ENCODE measurements at regions not wholly inside any gene's neighbourhood (a gene's known extent, or its start where the extent isn't known, plus 50 kb on each side); places are given as distances from the start of the nearest gene placed in this dataset.
A peak's percentile ranks its signal among the peaks of the same experiment; 100 is the strongest.

- intact Hi-C loops (cut with micrococcal nuclease), result no loop called here
- no peak for TF ChIP-seq POLR2A (IDR thresholded peaks at IDR 0.05; ENCODE audit: borderline replicate concordance, extremely low read depth, insufficient read depth, insufficient read length)
- no peak for TF ChIP-seq ZBTB33 (IDR thresholded peaks at IDR 0.05; ENCODE audit: extremely low read depth, insufficient replicate concordance, low read length)
- TF ChIP-seq JUND (IDR thresholded peaks at IDR 0.05), result peak; percentile 77
- no peak for TF ChIP-seq EGR1 (IDR thresholded peaks at IDR 0.05; ENCODE audit: low read depth)
- TF ChIP-seq EZH2 (IDR thresholded peaks at IDR 0.05), result no peak
- 0 out of 2 replicates have a peak, but pooled peaks have one; percentile 19 for TF ChIP-seq CEBPB (IDR thresholded peaks at IDR 0.05; ENCODE audit: low read depth)
- no peak for TF ChIP-seq CTCF (IDR thresholded peaks at IDR 0.05 in 2 of 3, conservative IDR thresholded peaks at IDR 0.05 in 1 of 3; ENCODE audit: borderline replicate concordance in 1 of 3, insufficient read depth in 1 of 3, low read depth in 2 of 3, low read length in 2 of 3)
- TF ChIP-seq ZFX (IDR thresholded peaks at IDR 0.05), result no peak
- no peak for TF ChIP-seq SIN3A (IDR thresholded peaks at IDR 0.05; ENCODE audit: low read depth)
- TF ChIP-seq EZH2phosphoT487 (IDR thresholded peaks at IDR 0.05; ENCODE audit: borderline replicate concordance), result no peak
- TF ChIP-seq, protein P1, sequence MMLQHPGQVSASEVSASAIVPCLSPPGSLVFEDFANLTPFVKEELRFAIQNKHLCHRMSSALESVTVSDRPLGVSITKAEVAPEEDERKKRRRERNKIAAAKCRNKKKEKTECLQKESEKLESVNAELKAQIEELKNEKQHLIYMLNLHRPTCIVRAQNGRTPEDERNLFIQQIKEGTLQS (IDR thresholded peaks at IDR 0.05), result 0 out of 2 replicates have a peak, but pooled peaks have one; percentile 44
- no peak for TF ChIP-seq RAD21 (IDR thresholded peaks at IDR 0.05; ENCODE audit: low read depth)
- no peak for TF ChIP-seq YY1 (IDR thresholded peaks at IDR 0.05; ENCODE audit: extremely low read depth, insufficient replicate concordance, low read depth, low read length)
- TF ChIP-seq MAX (IDR thresholded peaks at IDR 0.05), result no peak
- TF ChIP-seq FOSL1 (IDR thresholded peaks at IDR 0.05; ENCODE audit: low read depth), result peak; percentile 87
- TF ChIP-seq POLR2AphosphoS5 (IDR thresholded peaks at IDR 0.05; ENCODE audit: low read depth, low read length), result no peak
- TF ChIP-seq SRF (IDR thresholded peaks at IDR 0.05; ENCODE audit: low read depth), result no peak
- no peak for TF ChIP-seq REST (IDR thresholded peaks at IDR 0.05; ENCODE audit: low read depth)
- no peak for TF ChIP-seq ELF1 (IDR thresholded peaks at IDR 0.05; ENCODE audit: borderline replicate concordance, low read depth)
- peak; percentile 50 for TF ChIP-seq SP1 (IDR thresholded peaks at IDR 0.05; ENCODE audit: low read depth)
Observed at GRCh38 chr6:18632670-18633410, 245.7 kb downstream of the RNF144B start.

More at GRCh38 chr6:18632670-18633410, 245.7 kb downstream of the RNF144B start:
- Histone ChIP-seq H4K20me1 (ENCODE audit: insufficient read depth) (no peaks in the 10 kb centered on the region), H3K4me3 (replicated peaks in 1 of 2; ENCODE audit: low read depth in 1 of 2, low read length in 2 of 2) (peak overlapping the region in 1 of 2 experiments; percentile 12; a peak in 1 of 4 replicates), H3K4me2 (ENCODE audit: low read length) (peak overlapping the region; percentile 52), H3K9me3 (ENCODE audit: control insufficient read depth in 1 of 2, insufficient read depth in 1 of 2, low read depth in 1 of 2, low read length in 2 of 2) (no peaks in the 10 kb centered on the region), H3K27ac (ENCODE audit: low read depth, low read length) (no peak overlapping the region), H3K4me1 (ENCODE audit: control insufficient read depth in 1 of 2, insufficient read depth in 2 of 2, low read length in 2 of 2) (peaks cover 0 to 16% of the 10 kb centered on the region in 2 experiments), H2AFZ (ENCODE audit: low read depth, low read length, poor library complexity, severe bottlenecking) (peak overlapping the region; percentile 94), H3K9me2 (ENCODE audit: insufficient read depth) (no peaks in the 10 kb centered on the region), H3K36me3 (ENCODE audit: control insufficient read depth in 1 of 2, insufficient read depth in 2 of 2, low read length in 2 of 2) (no peaks in the 10 kb centered on the region), H3K27me3 (ENCODE audit: insufficient read depth, low read length) (no peaks in the 10 kb centered on the region), H3K79me2 (ENCODE audit: insufficient read depth, low read length) (no peaks in the 10 kb centered on the region), H3K9ac (ENCODE audit: low read length) (no peak overlapping the region)
- ChIA-PET POLR2A (no interaction called here), CTCF (no interaction called here), RAD21 (ENCODE audit: low non-redundant PET in 1 of 2, low total read pairs in 2 of 2, uncharacterized antibody in 2 of 2, unreplicated experiment in 2 of 2) (no interaction called here)
- ATAC-seq (peak; percentile 81), DNase-seq (ENCODE audit: low read depth, low spot score) (peak; percentile 42)
- no TSS peak for BruUV-seq (replicated peaks)
